Inflammatory macrophage treated with lipopolysaccharide for 4 hours (primary cell): ENCODE measurements at regions not wholly inside any gene's neighbourhood (a gene's known extent, or its start where the extent isn't known, plus 50 kb on each side); places are given as distances from the start of the nearest gene placed in this dataset.

Experiments used
- DNase-seq: peaks from one replicate; pipeline ENCODE4 v3.0.0-alpha.2; 2020

DNA sequence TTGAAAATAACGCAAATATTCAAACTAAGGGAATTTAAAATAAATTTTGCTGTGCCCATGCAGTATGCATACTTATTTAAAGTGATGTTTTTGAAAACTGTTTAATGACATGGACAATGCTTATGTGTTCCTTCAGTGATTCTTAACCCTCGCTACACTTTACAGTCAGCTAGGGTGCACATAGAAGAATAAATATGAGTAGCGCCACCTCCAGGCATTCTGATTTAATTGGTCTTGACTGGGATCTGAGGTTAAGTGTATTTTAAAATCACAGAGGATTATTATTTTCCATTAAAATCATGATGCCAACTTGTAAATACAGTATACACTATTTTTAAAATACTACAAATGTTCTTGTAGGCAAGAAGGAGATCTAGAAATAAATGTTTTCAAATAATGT, 373.5 kb upstream of the ADGRL4 start:
- DNase-seq, result no peak

- DNase-seq, result no peak
These were observed 369.6 kb upstream of the ADGRL4 start for GRCh38 chr1:79376106-79376505.

GRCh38 chr1:79375352-79375751, 368.8 kb upstream of the ADGRL4 start:
- DNase-seq, result no peak

GRCh38 chr1:79374397-79374796, 367.9 kb upstream of the ADGRL4 start:
- no peak for DNase-seq

GRCh38 chr1:79373481-79374125, 367.1 kb upstream of the ADGRL4 start:
- DNase-seq, result no peak

DNA sequence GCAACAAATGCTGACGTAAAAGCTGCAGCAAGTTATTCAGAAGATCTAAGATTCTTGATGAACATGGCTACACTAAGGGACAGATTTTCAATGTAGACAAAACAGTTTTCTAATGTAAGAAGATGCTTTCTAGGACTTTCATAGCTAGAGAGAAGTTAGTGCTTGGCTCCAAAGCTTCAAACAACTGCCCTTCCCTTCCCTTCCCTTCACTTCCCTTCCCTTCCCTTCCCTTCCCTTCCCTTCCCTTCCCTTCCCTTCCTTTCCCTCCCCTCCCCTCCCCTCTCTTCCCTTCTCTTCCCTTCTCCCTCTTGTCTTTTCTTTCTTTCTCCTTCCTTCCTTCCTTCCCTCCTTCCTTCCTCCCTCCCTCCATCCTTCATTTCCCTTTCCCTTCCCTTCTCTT, 365.3 kb upstream of the ADGRL4 start:
- no peak for DNase-seq

DNA sequence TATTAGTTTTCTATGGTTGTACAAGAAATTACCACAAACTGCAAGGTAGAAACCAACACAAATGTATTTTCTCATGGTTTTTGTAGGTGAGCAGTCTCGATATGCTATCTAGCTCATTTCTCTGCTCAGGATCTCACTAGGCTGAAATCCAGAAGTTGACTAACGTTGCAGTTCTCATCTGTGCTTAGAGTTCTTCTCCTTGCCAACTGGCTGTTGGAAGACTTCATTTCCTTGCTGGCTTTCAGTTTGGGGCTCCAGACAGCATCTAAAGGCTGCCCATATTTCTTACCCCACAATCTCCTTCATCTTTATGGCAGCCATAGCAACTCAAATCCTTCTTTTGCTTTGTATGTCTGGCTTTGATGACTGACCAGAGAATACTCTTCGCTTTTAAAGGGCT, 362.6 kb upstream of the ADGRL4 start:
- no peak for DNase-seq

GRCh38 chr1:79364896-79365295, 358.4 kb upstream of the ADGRL4 start:
- no peak for DNase-seq

DNA sequence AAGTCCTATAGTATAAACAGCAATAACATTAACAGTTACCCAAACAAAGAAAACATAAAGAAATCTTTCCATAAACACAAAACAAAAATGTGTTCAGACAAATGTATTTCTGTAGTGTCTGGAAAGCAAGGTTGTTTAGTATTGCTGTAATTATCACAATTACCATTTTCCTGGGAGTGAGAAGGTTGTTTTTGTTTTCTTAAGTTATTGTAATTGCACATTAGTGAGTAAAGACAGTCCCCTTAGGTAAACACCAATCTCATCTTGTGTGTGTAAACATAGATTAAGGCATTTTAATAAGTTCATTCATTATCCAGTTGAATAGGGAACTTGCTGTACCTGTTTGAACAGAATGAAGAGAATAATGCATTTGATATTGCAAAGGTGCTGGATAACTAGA, 356.9 kb upstream of the ADGRL4 start:
- DNase-seq, result no peak

- DNase-seq, result no peak
These were observed 355.9 kb upstream of the ADGRL4 start for GRCh38 chr1:79362470-79362869.

DNA sequence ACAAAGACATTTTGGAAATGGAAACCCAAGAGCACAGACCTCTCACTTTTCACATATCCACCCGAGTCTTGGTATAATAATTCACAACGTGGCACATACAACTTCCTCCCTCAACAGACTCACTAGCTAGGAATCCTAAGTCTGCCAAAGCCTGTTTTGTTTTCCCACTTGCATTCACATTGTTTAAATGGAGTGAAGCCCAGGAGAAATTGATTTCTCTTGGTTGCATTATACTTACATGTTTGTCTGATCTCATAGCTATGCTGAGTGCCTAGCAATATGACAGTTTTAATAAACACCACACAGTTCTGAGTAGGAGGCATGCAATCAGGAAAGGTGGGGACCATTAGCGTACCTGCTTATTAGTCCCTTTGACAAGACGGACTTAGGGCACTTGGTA, 348.6 kb upstream of the ADGRL4 start:
- no peak for DNase-seq

- peak; percentile 25 for DNase-seq
These were observed 346.7 kb upstream of the ADGRL4 start for GRCh38 chr1:79353224-79353623.

GRCh38 chr1:79326875-79327274, 320.3 kb upstream of the ADGRL4 start:
- no peak for DNase-seq

DNA sequence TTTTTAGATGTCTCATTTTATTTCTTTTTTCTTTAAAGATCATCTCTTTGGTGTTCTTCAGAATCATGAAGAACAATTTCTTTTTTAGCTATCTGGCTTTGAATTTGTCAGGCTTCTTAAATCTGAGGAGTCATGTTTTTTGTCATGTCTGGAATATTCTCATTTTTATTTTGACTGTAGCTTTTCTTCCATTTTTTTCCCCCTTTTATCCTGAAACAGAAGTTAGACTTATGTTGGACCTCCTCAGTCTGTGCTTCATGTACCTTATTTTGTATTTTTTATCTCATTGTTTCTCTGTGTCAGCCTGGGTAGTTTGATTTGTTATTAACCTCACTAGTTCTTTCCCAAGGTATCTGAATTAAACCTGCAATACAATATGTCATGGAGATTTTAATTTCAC, 319.2 kb upstream of the ADGRL4 start:
- DNase-seq, result no peak

GRCh38 chr1:79325126-79325525, 318.6 kb upstream of the ADGRL4 start:
- DNase-seq, result no peak

DNA sequence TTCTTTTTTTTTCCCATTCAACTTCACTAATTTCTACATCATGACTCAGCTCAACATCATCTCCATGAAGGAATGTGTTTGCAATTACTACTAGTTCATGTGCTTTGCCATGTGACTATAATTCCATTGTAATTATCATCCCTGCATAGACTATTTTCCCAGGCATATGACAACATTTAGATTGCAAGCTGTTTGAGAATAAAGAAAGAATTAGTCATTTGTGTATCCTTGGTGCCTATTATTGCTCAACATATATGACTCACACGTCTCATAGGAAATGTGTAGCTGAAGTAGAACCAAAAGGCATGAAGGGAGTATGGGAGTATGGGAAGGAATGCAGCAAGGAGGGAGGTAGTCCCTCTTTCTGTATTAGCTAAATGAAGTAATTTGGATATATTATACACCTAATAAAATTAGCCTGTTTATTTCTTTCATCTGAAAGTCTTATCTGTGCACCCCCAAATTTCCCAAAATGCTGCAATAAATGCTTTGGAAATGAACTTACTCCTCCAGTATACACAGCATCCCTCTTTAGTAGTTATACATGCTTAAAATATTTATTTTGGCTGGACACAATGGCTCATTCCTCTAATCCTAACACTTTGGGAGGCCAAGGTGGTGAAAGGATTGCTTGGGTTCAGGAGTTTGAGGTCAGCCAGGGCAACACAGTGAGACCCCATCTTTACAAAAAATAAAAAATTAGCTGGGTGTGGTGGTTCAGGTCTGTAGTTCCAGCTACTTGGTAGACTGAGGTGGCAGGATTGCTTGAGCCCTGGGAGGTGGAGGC, 316.9 kb upstream of the ADGRL4 start:
- peak; percentile 17 for DNase-seq

GRCh38 chr1:79322511-79323027, 316.0 kb upstream of the ADGRL4 start:
- DNase-seq, result no peak

GRCh38 chr1:79312438-79312837, 305.9 kb upstream of the ADGRL4 start:
- DNase-seq, result no peak

DNA sequence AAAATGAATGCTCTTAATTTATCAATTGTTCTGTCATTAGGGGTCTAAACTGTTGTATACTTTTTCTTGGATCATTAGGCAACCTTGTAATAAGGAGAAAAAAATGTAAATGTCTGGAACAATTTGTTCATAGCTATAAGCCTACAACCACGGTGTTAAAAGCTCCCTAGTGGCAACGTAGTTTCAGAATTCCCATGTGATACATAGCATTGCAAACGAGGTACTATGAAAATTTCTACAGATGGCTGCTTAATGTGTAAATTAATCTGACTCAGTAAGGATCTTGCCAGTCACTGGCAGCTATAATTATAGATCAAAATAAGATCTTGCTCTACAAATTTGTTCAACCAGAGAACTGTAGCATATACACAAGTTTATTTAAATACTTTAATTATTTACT, 304.1 kb upstream of the ADGRL4 start:
- DNase-seq, result no peak

DNA sequence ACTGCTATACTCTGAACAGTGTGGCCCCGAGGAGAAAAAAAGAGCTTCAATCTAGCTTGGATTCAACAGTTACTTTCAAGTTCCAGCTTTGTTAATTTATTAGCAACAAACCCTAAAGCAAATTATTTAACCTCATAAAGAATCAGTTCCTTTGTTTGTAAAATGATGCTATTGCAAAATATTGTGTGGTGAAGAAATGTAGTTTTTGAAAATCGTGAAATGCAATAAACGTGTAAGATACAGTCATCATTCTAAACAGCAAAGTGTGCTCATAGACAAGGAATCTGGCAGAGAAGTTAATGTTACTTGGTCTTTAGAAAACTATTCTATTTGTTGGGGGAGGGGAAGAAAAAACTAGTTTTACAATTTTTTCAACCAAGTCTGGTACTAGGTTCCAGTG, 297.6 kb upstream of the ADGRL4 start:
- no peak for DNase-seq

DNA sequence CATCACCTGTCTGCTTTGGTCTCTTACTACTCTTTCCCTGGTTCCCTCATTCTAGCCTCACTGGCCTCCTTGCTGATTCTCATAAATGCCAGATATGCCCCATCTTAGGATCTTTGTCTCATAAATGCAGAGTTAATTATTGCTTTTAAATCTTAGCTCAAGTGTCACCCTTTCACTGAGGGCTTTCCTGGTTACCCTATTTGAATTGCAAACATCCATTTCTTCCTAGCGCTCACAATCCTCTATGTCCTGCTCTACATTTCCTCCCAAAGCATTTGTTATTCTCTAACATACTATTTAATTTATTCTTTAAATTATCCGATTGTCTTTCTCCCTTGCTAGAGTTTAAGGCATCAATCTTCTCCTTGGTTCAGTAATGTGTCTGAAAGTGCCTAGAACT, 296.5 kb upstream of the ADGRL4 start:
- no peak for DNase-seq

DNA sequence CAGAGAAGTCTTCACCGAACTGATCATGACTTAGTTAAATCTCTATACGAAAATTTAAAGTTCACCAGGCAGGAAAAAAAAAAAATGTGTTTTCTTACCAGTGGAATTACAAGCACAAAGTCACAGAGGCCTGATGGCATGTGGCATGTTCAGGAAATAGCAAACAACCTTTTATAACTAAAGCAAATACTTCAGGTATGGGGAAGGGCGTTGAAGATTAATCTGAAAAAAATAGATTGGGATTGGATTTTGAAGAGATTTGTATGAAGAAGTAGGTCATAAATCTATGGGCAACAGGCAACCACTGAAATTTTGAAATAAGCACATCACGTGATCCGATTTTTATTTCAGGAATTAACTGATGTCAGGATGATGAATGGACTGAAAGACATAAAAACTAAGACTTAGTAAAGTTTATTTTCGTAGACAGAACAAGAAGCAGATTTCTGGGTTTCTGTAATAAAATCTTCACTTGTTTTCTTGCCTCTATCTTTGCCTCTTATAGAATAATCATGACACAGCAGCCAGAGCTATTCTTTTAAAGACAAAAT, 295.9 kb upstream of the ADGRL4 start:
- DNase-seq, result no peak

- no peak for DNase-seq
These were observed 289.4 kb upstream of the ADGRL4 start for GRCh38 chr1:79295967-79296366.

GRCh38 chr1:79293611-79294010, 287.1 kb upstream of the ADGRL4 start:
- no peak for DNase-seq
